ENCODE measurements at regions not wholly inside any gene's neighbourhood (a gene's known extent, or its start where the extent isn't known, plus 50 kb on each side); places are given as distances from the start of the nearest gene placed in this dataset.
"Not testable (repeated sequence)": the region's sequence is repeated elsewhere in the genome, so short reads cannot be mapped to it uniquely, and the experiment has no call there.

GRCh38 chr13:58704953-58705352 lies 1073.4 kb downstream of the PCDH17 start:
- ATAC-seq: no peak
- H3K36me3 Mint-ChIP-seq (ENCODE audit: low read depth): no peaks in the 10 kb centered on the region
- no peak overlapping the region for H3K27ac Mint-ChIP-seq
- no peak overlapping the region for H3K4me3 Mint-ChIP-seq
- ChIA-PET CTCF (no interaction called here), POLR2A (no interaction called here)
- intact Hi-C loops (cut with micrococcal nuclease): no loop called here
- H3K27me3 Mint-ChIP-seq: no peaks in the 10 kb centered on the region
- no peak for TF ChIP-seq CTCF (IDR thresholded peaks at IDR 0.05)
- no peaks in the 10 kb centered on the region for H3K4me1 Mint-ChIP-seq (ENCODE audit: low read depth)
- no peak for DNase-seq
- peaks cover 8% of the 10 kb centered on the region for H3K9me3 Mint-ChIP-seq

- no peak overlapping the region for H3K4me3 Mint-ChIP-seq
- no peak overlapping the region for H3K27ac Mint-ChIP-seq
- H3K9me3 Mint-ChIP-seq: peaks cover 12% of the 10 kb centered on the region
- no peak for TF ChIP-seq CTCF (IDR thresholded peaks at IDR 0.05)
- ATAC-seq: no peak
- no peaks in the 10 kb centered on the region for H3K4me1 Mint-ChIP-seq (ENCODE audit: low read depth)
- ChIA-PET CTCF (no interaction called here), POLR2A (no interaction called here)
- H3K36me3 Mint-ChIP-seq (ENCODE audit: low read depth): no peaks in the 10 kb centered on the region
- intact Hi-C loops (cut with micrococcal nuclease): no loop called here
- no peaks in the 10 kb centered on the region for H3K27me3 Mint-ChIP-seq
- no peak for DNase-seq
Measured at GRCh38 chr13:58706421-58706820, 1074.9 kb downstream of the PCDH17 start.

- Mint-ChIP-seq H3K9me3 (peaks cover 13% of the 10 kb centered on the region), H3K4me3 (no peak overlapping the region), H3K27ac (no peak overlapping the region), H3K4me1 (ENCODE audit: low read depth) (no peaks in the 10 kb centered on the region), H3K27me3 (no peaks in the 10 kb centered on the region), H3K36me3 (ENCODE audit: low read depth) (no peaks in the 10 kb centered on the region)
- ChIA-PET CTCF (no interaction called here), POLR2A (no interaction called here)
- no peak for TF ChIP-seq CTCF (IDR thresholded peaks at IDR 0.05)
- DNase-seq (no peak), ATAC-seq (no peak)
- intact Hi-C loops (cut with micrococcal nuclease): no loop called here
Measured at GRCh38 chr13:58712191-58712590, 1080.6 kb downstream of the PCDH17 start.

- POLR2A ChIA-PET; intact Hi-C loops (cut with micrococcal nuclease); H3K4me3 Mint-ChIP-seq; H3K27ac Mint-ChIP-seq; H3K4me1 Mint-ChIP-seq (ENCODE audit: low read depth); H3K36me3 Mint-ChIP-seq (ENCODE audit: low read depth); CTCF ChIA-PET; H3K27me3 Mint-ChIP-seq; ATAC-seq; DNase-seq: not testable (repeated sequence)
- H3K9me3 Mint-ChIP-seq: peaks cover 12% of the 10 kb centered on the region
Measured at GRCh38 chr13:58714016-58714415, 1082.5 kb downstream of the PCDH17 start.

GRCh38 chr13:58721273-58721672 lies 1089.7 kb downstream of the PCDH17 start:
- Mint-ChIP-seq H3K36me3 (ENCODE audit: low read depth) (no peaks in the 10 kb centered on the region), H3K9me3 (no peaks in the 10 kb centered on the region), H3K27ac (no peak overlapping the region), H3K4me1 (ENCODE audit: low read depth) (no peaks in the 10 kb centered on the region), H3K27me3 (no peaks in the 10 kb centered on the region), H3K4me3 (no peak overlapping the region)
- ChIA-PET POLR2A (no interaction called here), CTCF (no interaction called here)
- intact Hi-C loops (cut with micrococcal nuclease): no loop called here
- no peak for TF ChIP-seq CTCF (IDR thresholded peaks at IDR 0.05)
- ATAC-seq (no peak), DNase-seq (no peak)

GRCh38 chr13:58728126-58728525 lies 1096.6 kb downstream of the PCDH17 start:
- no peaks in the 10 kb centered on the region for H3K4me1 Mint-ChIP-seq (ENCODE audit: low read depth)
- intact Hi-C loops (cut with micrococcal nuclease): no loop called here
- H3K4me3 Mint-ChIP-seq: no peak overlapping the region
- ChIA-PET CTCF (no interaction called here), POLR2A (no interaction called here)
- DNase-seq (no peak), ATAC-seq (no peak)
- no peak for TF ChIP-seq CTCF (IDR thresholded peaks at IDR 0.05)
- H3K27ac Mint-ChIP-seq: no peak overlapping the region
- no peaks in the 10 kb centered on the region for H3K27me3 Mint-ChIP-seq
- H3K9me3 Mint-ChIP-seq: peaks cover 8% of the 10 kb centered on the region
- H3K36me3 Mint-ChIP-seq (ENCODE audit: low read depth): no peaks in the 10 kb centered on the region

Measured in activated CD8-positive, alpha-beta T cell treated with anti-CD3 and anti-CD28 coated beads for 36 hours (primary cell).